Uterus (tissue), 3 donors: ENCODE measurements at regions not wholly inside any gene's neighbourhood (a gene's known extent, or its start where the extent isn't known, plus 50 kb on each side); places are given as distances from the start of the nearest gene placed in this dataset.
"Not testable (repeated sequence)": the region's sequence is repeated elsewhere in the genome, so short reads cannot be mapped to it uniquely, and the experiment has no call there.

Experiments used
- DNase-seq, 2 donors: peaks; one replicate each; pipeline ENCODE4 v3.0.0-alpha.2; 2019 to 2020
- H3K27ac ChIP-seq, 2 donors: fragments of 200-600 bp; sonication (generic); 1 replicate in 1 of 2; 2 replicates in 1 of 2; pipeline ENCODE4 v1.5.1; 2016 to 2018
- H3K27me3 ChIP-seq, 2 donors: fragments of 200-600 bp; sonication (generic); one replicate each; pipeline ENCODE4 v1.5.1; 2018 to 2019; ENCODE audit warnings: control low read depth in 1 of 2
- H3K36me3 ChIP-seq, 2 donors: fragments of 200-600 bp; sonication (generic); one replicate each; pipeline ENCODE4 v1.5.1; 2019; ENCODE audit warnings: control low read depth in 1 of 2
- H3K4me1 ChIP-seq, 2 donors: fragments of 200-600 bp; sonication (generic); one replicate each; pipeline ENCODE4 v1.5.1; 2018 to 2019; ENCODE audit warnings: control low read depth in 1 of 2
- H3K4me3 ChIP-seq, 2 donors: fragments of 200-600 bp; sonication (generic); 1 replicate in 1 of 2; 2 replicates in 1 of 2; pipeline ENCODE4 v1.5.1; 2018 to 2019; ENCODE audit warnings: mild to moderate bottlenecking in 1 of 2
- H3K9me3 ChIP-seq, 2 donors: fragments of 200-600 bp; sonication (generic); one replicate each; pipeline ENCODE4 v1.5.1; 2019; ENCODE audit warnings: control low read depth in 1 of 2
- CTCF ChIP-seq, 4 experiments: fragments of 200-600 bp in 2 of 4; fragments of 450-650 bp in 2 of 4; sonication (generic) in 2 of 4; IDR thresholded peaks; one replicate each; pipeline ENCODE4 v1.5.1; 2016 to 2019; ENCODE audit warnings: antibody characterized with exemption in 4 of 4, mild to moderate bottlenecking in 2 of 4, moderate library complexity in 1 of 4
- POLR2A ChIP-seq, 2 donors: fragments of 450-650 bp; IDR thresholded peaks; one replicate each; pipeline ENCODE4 v1.6.1; 2016; ENCODE audit warnings: antibody characterized with exemption in 2 of 2, mild to moderate bottlenecking in 1 of 2, moderate library complexity in 1 of 2
- intact Hi-C: fragments of 100-400 bp; cut with DNase I; formaldehyde crosslinking; loops from one replicate; pipeline ENCODE4 v1.15.1; 2023; ENCODE audit warnings: low total_unique reads
- donor health status: DM: yes; HTN: yes; CAD: no.

- no peak for TF ChIP-seq CTCF (IDR thresholded peaks at IDR 0.05)
- TF ChIP-seq POLR2A (IDR thresholded peaks at IDR 0.05) = no peak
- peak overlapping the region; percentile 66 to 76 for H3K27ac ChIP-seq
- H3K4me1 ChIP-seq = no peaks in the 10 kb centered on the region
- intact Hi-C loops = no loop called here
- no peaks in the 10 kb centered on the region for H3K36me3 ChIP-seq
- no peaks in the 10 kb centered on the region for H3K27me3 ChIP-seq
- no peaks in the 10 kb centered on the region for H3K9me3 ChIP-seq
- DNase-seq = peak; percentile 14 to 64
- H3K4me3 ChIP-seq = peak overlapping the region in 1 of 2 donors; percentile 19
Measured at GRCh38 chr12:114812858-114813761, 129.1 kb upstream of the TBX3 start.

- no peak for DNase-seq
- H3K36me3 ChIP-seq = no peaks in the 10 kb centered on the region
- intact Hi-C loops = no loop called here
- no peak overlapping the region for H3K4me3 ChIP-seq
- no peaks in the 10 kb centered on the region for H3K27me3 ChIP-seq
- no peak for TF ChIP-seq POLR2A (IDR thresholded peaks at IDR 0.05)
- TF ChIP-seq CTCF (IDR thresholded peaks at IDR 0.05) = no peak
- no peaks in the 10 kb centered on the region for H3K9me3 ChIP-seq
- peak overlapping the region in 1 of 2 donors; percentile 76 for H3K27ac ChIP-seq
- no peaks in the 10 kb centered on the region for H3K4me1 ChIP-seq
Measured at GRCh38 chr12:114812384-114812783, 128.4 kb upstream of the TBX3 start.

GRCh38 chr12:114809097-114809496, 125.1 kb upstream of the TBX3 start:
- DNase-seq = no peak
- no peak overlapping the region for H3K4me3 ChIP-seq
- no peaks in the 10 kb centered on the region for H3K27me3 ChIP-seq
- H3K9me3 ChIP-seq = no peaks in the 10 kb centered on the region
- no peaks in the 10 kb centered on the region for H3K4me1 ChIP-seq
- TF ChIP-seq CTCF (IDR thresholded peaks at IDR 0.05) (no peak), POLR2A (IDR thresholded peaks at IDR 0.05) (no peak)
- H3K36me3 ChIP-seq = no peaks in the 10 kb centered on the region
- intact Hi-C loops = no loop called here
- H3K27ac ChIP-seq = no peak overlapping the region

GRCh38 chr12:114801381-114801780, 117.4 kb upstream of the TBX3 start:
- intact Hi-C loops, DNase-seq, H3K27ac ChIP-seq, H3K27me3 ChIP-seq, H3K4me3 ChIP-seq, H3K36me3 ChIP-seq, H3K9me3 ChIP-seq, H3K4me1 ChIP-seq: not testable (repeated sequence)

GRCh38 chr12:114800566-114800965, 116.6 kb upstream of the TBX3 start:
- H3K9me3 ChIP-seq, H3K36me3 ChIP-seq, H3K4me1 ChIP-seq, DNase-seq, intact Hi-C loops, H3K27me3 ChIP-seq, H3K4me3 ChIP-seq, H3K27ac ChIP-seq: not testable (repeated sequence)

- no peak for TF ChIP-seq POLR2A (IDR thresholded peaks at IDR 0.05)
- TF ChIP-seq CTCF (IDR thresholded peaks at IDR 0.05) = no peak
- no peaks in the 10 kb centered on the region for H3K9me3 ChIP-seq
- no peak overlapping the region for H3K27ac ChIP-seq
- no peaks in the 10 kb centered on the region for H3K36me3 ChIP-seq
- H3K4me1 ChIP-seq = no peaks in the 10 kb centered on the region
- DNase-seq = no peak
- H3K4me3 ChIP-seq = no peak overlapping the region
- intact Hi-C loops = no loop called here
- no peaks in the 10 kb centered on the region for H3K27me3 ChIP-seq
Measured at GRCh38 chr12:114799574-114800487, 115.9 kb upstream of the TBX3 start.
